Neural progenitor cell (in vitro differentiated cells): ENCODE measurements at regions not wholly inside any gene's neighbourhood (a gene's known extent, or its start where the extent isn't known, plus 50 kb on each side); places are given as distances from the start of the nearest gene placed in this dataset.

Experiments
- DNase-seq: peaks from one replicate; pipeline ENCODE4 v3.0.0-alpha.2; 2016; ENCODE audit warnings: low spot score
- H2AFZ ChIP-seq: fragments of 200-600 bp; sonication (generic); replicated peaks from 2 replicates; pipeline ENCODE4 v1.6.1; 2016; ENCODE audit warnings: antibody characterized with exemption
- H3F3A ChIP-seq: fragments of 200-600 bp; sonication (generic); 2 replicates; pipeline ENCODE4 v1.6.1; 2016; ENCODE audit warnings: antibody characterized with exemption, low read depth
- H3K27ac ChIP-seq: fragments of 200-600 bp; sonication (generic); 2 replicates; pipeline ENCODE4 v1.5.1; 2016; ENCODE audit warnings: mild to moderate bottlenecking
- H3K27me3 ChIP-seq: fragments of 200-600 bp; sonication (generic); 2 replicates; pipeline ENCODE4 v1.6.1; 2016; ENCODE audit warnings: mild to moderate bottlenecking, moderate library complexity
- H3K36me3 ChIP-seq: fragments of 200-600 bp; sonication (generic); 2 replicates; pipeline ENCODE4 v1.5.1; 2016
- H3K4me1 ChIP-seq: fragments of 200-600 bp; sonication (generic); 2 replicates; pipeline ENCODE4 v1.6.1; 2016; ENCODE audit warnings: mixed run types
- H3K4me2 ChIP-seq: fragments of 200-600 bp; sonication (generic); 2 replicates; pipeline ENCODE4 v1.6.1; 2016
- H3K4me3 ChIP-seq: fragments of 200-600 bp; sonication (generic); 2 replicates; pipeline ENCODE4 v1.5.1; 2016
- H3K79me2 ChIP-seq: fragments of 200-600 bp; sonication (generic); 2 replicates; pipeline ENCODE4 v1.6.1; 2016; ENCODE audit warnings: low read depth
- H3K9ac ChIP-seq: fragments of 200-600 bp; sonication (generic); 2 replicates; pipeline ENCODE4 v1.6.1; 2016
- H3K9me3 ChIP-seq: fragments of 200-600 bp; sonication (generic); 2 replicates; pipeline ENCODE4 v1.5.1; 2016; ENCODE audit warnings: low read depth
- H4K20me1 ChIP-seq: fragments of 200-600 bp; sonication (generic); 2 replicates; pipeline ENCODE4 v1.6.1; 2016; ENCODE audit warnings: low read depth
- H3K27ac Mint-ChIP-seq: 3 replicates; pipeline ENCODE4 v1.8.0; 2021; ENCODE audit warnings: mixed read lengths
- H3K27me3 Mint-ChIP-seq: 2 replicates; pipeline ENCODE4 v1.8.0; 2022; ENCODE audit warnings: low read depth, mild to moderate bottlenecking, inconsistent platforms, moderate library complexity, mixed read lengths; ENCODE audit not compliant: insufficient read depth
- H3K36me3 Mint-ChIP-seq: 3 replicates; pipeline ENCODE4 v1.8.0; 2021; ENCODE audit warnings: mixed read lengths
- H3K4me1 Mint-ChIP-seq: 3 replicates; pipeline ENCODE4 v1.8.0; 2021; ENCODE audit warnings: mixed read lengths
- H3K4me3 Mint-ChIP-seq: 3 replicates; pipeline ENCODE4 v1.8.0; 2021; ENCODE audit warnings: mild to moderate bottlenecking, moderate library complexity, mixed read lengths
- H3K9me3 Mint-ChIP-seq: 3 replicates; pipeline ENCODE4 v1.8.0; 2020; ENCODE audit warnings: mixed read lengths
- CTCF ChIP-seq: fragments of 200-600 bp; sonication (generic); IDR thresholded peaks from 2 replicates; pipeline ENCODE4 v1.5.1; 2017; ENCODE audit warnings: antibody characterized with exemption, mild to moderate bottlenecking
- EZH2 ChIP-seq: fragments of 200-600 bp; sonication (generic); IDR thresholded peaks from 2 replicates; pipeline ENCODE4 v1.6.1; 2017; ENCODE audit warnings: antibody characterized with exemption, mild to moderate bottlenecking, moderate library complexity
- EZH2phosphoT487 ChIP-seq: fragments of 200-600 bp; sonication (generic); IDR thresholded peaks from 2 replicates; pipeline ENCODE4 v1.6.1; 2017; ENCODE audit warnings: antibody characterized with exemption

- no peak overlapping the region for H2AFZ ChIP-seq
- Mint-ChIP-seq H3K36me3 (no peaks in the 10 kb centered on the region), H3K9me3 (no peaks in the 10 kb centered on the region), H3K27ac (no peak overlapping the region), H3K4me3 (no peak overlapping the region), H3K4me1 (no peaks in the 10 kb centered on the region), H3K27me3 (peaks cover 2% of the 10 kb centered on the region)
- H3K27me3 ChIP-seq = no peaks in the 10 kb centered on the region
- no peak overlapping the region for H3K27ac ChIP-seq
- no peak for DNase-seq
- no peaks in the 10 kb centered on the region for H3K4me1 ChIP-seq
- H3F3A ChIP-seq = no peaks in the 10 kb centered on the region
- TF ChIP-seq CTCF (no peak), EZH2phosphoT487 (no peak)
- H3K79me2 ChIP-seq = no peaks in the 10 kb centered on the region
- no peak overlapping the region for H3K9ac ChIP-seq
- H4K20me1 ChIP-seq = no peaks in the 10 kb centered on the region
- H3K9me3 ChIP-seq = no peaks in the 10 kb centered on the region
- H3K4me2 ChIP-seq = no peak overlapping the region
- H3K36me3 ChIP-seq = no peaks in the 10 kb centered on the region
- no peak overlapping the region for H3K4me3 ChIP-seq
These were observed 150.6 kb downstream of the SI start for GRCh38 chr3:164927728-164928127.

GRCh38 chr3:164918905-164919304 is 159.4 kb downstream of the SI start:
- no peak overlapping the region for H3K4me3 ChIP-seq
- no peak for DNase-seq
- H3K79me2 ChIP-seq = no peaks in the 10 kb centered on the region
- no peaks in the 10 kb centered on the region for H3K36me3 ChIP-seq
- Mint-ChIP-seq H3K36me3 (no peaks in the 10 kb centered on the region), H3K4me1 (no peaks in the 10 kb centered on the region), H3K27me3 (no peaks in the 10 kb centered on the region), H3K27ac (no peak overlapping the region), H3K4me3 (no peak overlapping the region), H3K9me3 (no peaks in the 10 kb centered on the region)
- no peak overlapping the region for H3K9ac ChIP-seq
- H3K27ac ChIP-seq = no peak overlapping the region
- no peak for TF ChIP-seq EZH2phosphoT487
- TF ChIP-seq EZH2 = no peak
- no peak for TF ChIP-seq CTCF
- H3F3A ChIP-seq = no peaks in the 10 kb centered on the region
- H3K27me3 ChIP-seq = no peaks in the 10 kb centered on the region
- H4K20me1 ChIP-seq = no peaks in the 10 kb centered on the region
- H3K4me2 ChIP-seq = no peak overlapping the region
- H3K9me3 ChIP-seq = no peaks in the 10 kb centered on the region
- H2AFZ ChIP-seq = no peak overlapping the region
- no peaks in the 10 kb centered on the region for H3K4me1 ChIP-seq

- no peak overlapping the region for H3K4me2 ChIP-seq
- Mint-ChIP-seq H3K4me3 (no peak overlapping the region), H3K9me3 (peaks cover 11% of the 10 kb centered on the region), H3K27me3 (peaks cover 2% of the 10 kb centered on the region), H3K36me3 (no peaks in the 10 kb centered on the region), H3K4me1 (no peaks in the 10 kb centered on the region), H3K27ac (no peak overlapping the region)
- no peak overlapping the region for H3K4me3 ChIP-seq
- no peak overlapping the region for H3K27ac ChIP-seq
- DNase-seq = no peak
- H3K9me3 ChIP-seq = no peaks in the 10 kb centered on the region
- H3K9ac ChIP-seq = no peak overlapping the region
- no peaks in the 10 kb centered on the region for H4K20me1 ChIP-seq
- no peak for TF ChIP-seq CTCF
- TF ChIP-seq EZH2phosphoT487 = no peak
- no peak for TF ChIP-seq EZH2
- no peaks in the 10 kb centered on the region for H3K79me2 ChIP-seq
- no peak overlapping the region for H2AFZ ChIP-seq
- H3K36me3 ChIP-seq = no peaks in the 10 kb centered on the region
- H3F3A ChIP-seq = no peaks in the 10 kb centered on the region
- H3K4me1 ChIP-seq = no peaks in the 10 kb centered on the region
- H3K27me3 ChIP-seq = no peaks in the 10 kb centered on the region
These were observed 165.4 kb downstream of the SI start for GRCh38 chr3:164912916-164913315.
